WERI-Rb-1 (cell line): ENCODE measurements at regions not wholly inside any gene's neighbourhood (a gene's known extent, or its start where the extent isn't known, plus 50 kb on each side); places are given as distances from the start of the nearest gene placed in this dataset.
"Not testable (repeated sequence)": the region's sequence is repeated elsewhere in the genome, so short reads cannot be mapped to it uniquely, and the experiment has no call there.

ENCODE experiments used
- DNase-seq: peaks from one replicate; pipeline ENCODE4 v3.0.0-alpha.2; 2020
- H3K27ac ChIP-seq: fragments of 250-450 bp; sonication (Bioruptor Pico); 2 replicates; pipeline ENCODE4 v1.5.1; 2020; ENCODE audit warnings: mild to moderate bottlenecking, moderate library complexity
- H3K27me3 ChIP-seq: fragments of 250-450 bp; sonication (Bioruptor Pico); 2 replicates; pipeline ENCODE4 v1.5.1; 2021; ENCODE audit warnings: mild to moderate bottlenecking, low read depth, moderate library complexity; ENCODE audit not compliant: insufficient read depth, severe bottlenecking
- H3K36me3 ChIP-seq: fragments of 250-450 bp; sonication (Bioruptor Pico); 2 replicates; pipeline ENCODE4 v1.5.1; 2020; ENCODE audit warnings: mild to moderate bottlenecking, moderate library complexity
- H3K4me3 ChIP-seq: 2 replicates; pipeline ENCODE4 v1.5.1; 2011; ENCODE audit warnings: low read depth, mild to moderate bottlenecking, control low read depth, low read length
- H3K9me3 ChIP-seq: fragments of 250-450 bp; sonication (Bioruptor Pico); 2 replicates; pipeline ENCODE4 v1.5.1; 2021; ENCODE audit warnings: mild to moderate bottlenecking, moderate library complexity; ENCODE audit not compliant: severe bottlenecking
- CTCF ChIP-seq: IDR thresholded peaks from 2 replicates; pipeline ENCODE4 v1.5.1; 2011; ENCODE audit warnings: low read depth, mild to moderate bottlenecking, control low read depth, inconsistent platforms, low read length

GRCh38 chr9:104345061-104345460 lies 159.0 kb upstream of the OR13F1 start:
- Histone ChIP-seq H3K9me3 (no peaks in the 10 kb centered on the region), H3K27ac (no peak overlapping the region), H3K36me3 (no peaks in the 10 kb centered on the region), H3K4me3 (no peak overlapping the region), H3K27me3 (no peaks in the 10 kb centered on the region)
- no peak for TF ChIP-seq CTCF
- DNase-seq = no peak

- Histone ChIP-seq H3K27me3 (no peaks in the 10 kb centered on the region), H3K36me3 (no peaks in the 10 kb centered on the region), H3K4me3 (no peak overlapping the region), H3K9me3 (no peaks in the 10 kb centered on the region), H3K27ac (no peak overlapping the region)
- no peak for DNase-seq
- no peak for TF ChIP-seq CTCF
These were observed 153.5 kb upstream of the OR13F1 start for GRCh38 chr9:104350541-104350940.

GRCh38 chr9:104351726-104352125 lies 152.3 kb upstream of the OR13F1 start:
- no peak for DNase-seq
- Histone ChIP-seq H3K27me3 (no peaks in the 10 kb centered on the region), H3K36me3 (no peaks in the 10 kb centered on the region), H3K27ac (no peak overlapping the region), H3K9me3 (no peaks in the 10 kb centered on the region), H3K4me3 (no peak overlapping the region)
- TF ChIP-seq CTCF = no peak

GRCh38 chr9:104361207-104361606 lies 142.9 kb upstream of the OR13F1 start:
- no peak for DNase-seq
- no peak for TF ChIP-seq CTCF

GRCh38 chr9:104362912-104363472 lies 141.1 kb upstream of the OR13F1 start:
- H3K36me3 ChIP-seq = no peaks in the 10 kb centered on the region
- peaks cover 2% of the 10 kb centered on the region for H3K9me3 ChIP-seq
- no peak for TF ChIP-seq CTCF
- no peak overlapping the region for H3K4me3 ChIP-seq
- DNase-seq = no peak
- no peak overlapping the region for H3K27ac ChIP-seq
- no peaks in the 10 kb centered on the region for H3K27me3 ChIP-seq

More at GRCh38 chr9:104361207-104361606, 142.9 kb upstream of the OR13F1 start:
- H3K27ac ChIP-seq = no peak overlapping the region
- H3K4me3 ChIP-seq = no peak overlapping the region
- no peaks in the 10 kb centered on the region for H3K27me3 ChIP-seq
- no peaks in the 10 kb centered on the region for H3K36me3 ChIP-seq
- H3K9me3 ChIP-seq = peaks cover 2% of the 10 kb centered on the region

- Histone ChIP-seq H3K9me3 (peaks cover 2% of the 10 kb centered on the region), H3K36me3 (no peaks in the 10 kb centered on the region), H3K27me3 (no peaks in the 10 kb centered on the region), H3K27ac (no peak overlapping the region), H3K4me3 (no peak overlapping the region)
- TF ChIP-seq CTCF = no peak
- DNase-seq = no peak
These were observed 136.6 kb upstream of the OR13F1 start for GRCh38 chr9:104367507-104367906.

- not testable (repeated sequence) for H3K9me3 ChIP-seq, H3K36me3 ChIP-seq, H3K27ac ChIP-seq, DNase-seq, H3K27me3 ChIP-seq, H3K4me3 ChIP-seq
These were observed 135.7 kb upstream of the OR13F1 start for GRCh38 chr9:104368318-104368717.
